Skin of body (tissue), 1 donor: ENCODE measurements at regions not wholly inside any gene's neighbourhood (a gene's known extent, or its start where the extent isn't known, plus 50 kb on each side); places are given as distances from the start of the nearest gene placed in this dataset.
"Not testable (repeated sequence)": the region's sequence is repeated elsewhere in the genome, so short reads cannot be mapped to it uniquely, and the experiment has no call there.

Experiments
- DNase-seq: peaks from one replicate; lab custom pipeline; 2025; lab: John Stamatoyannopoulos, UW

DNA sequence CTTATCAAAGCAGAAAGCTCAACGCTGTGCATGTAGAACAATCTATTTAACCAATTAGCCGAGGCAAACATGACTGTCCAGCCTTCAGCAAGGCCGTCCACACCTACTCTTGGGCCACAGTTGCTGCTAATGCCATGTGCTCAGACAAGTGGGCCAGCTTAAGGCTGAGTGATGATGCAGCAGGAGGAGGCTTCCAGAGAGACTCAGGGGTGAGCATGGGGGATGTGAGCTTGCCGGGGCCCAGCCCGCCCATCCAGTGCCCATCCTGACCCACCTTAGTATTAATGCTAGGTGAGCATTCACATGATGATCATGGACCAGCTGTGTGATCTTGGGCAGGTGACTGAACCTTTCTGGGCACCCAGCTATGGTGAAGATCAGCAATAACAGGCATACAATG, 150.1 kb downstream of the TPRA1 start:
- DNase-seq: no peak

DNA sequence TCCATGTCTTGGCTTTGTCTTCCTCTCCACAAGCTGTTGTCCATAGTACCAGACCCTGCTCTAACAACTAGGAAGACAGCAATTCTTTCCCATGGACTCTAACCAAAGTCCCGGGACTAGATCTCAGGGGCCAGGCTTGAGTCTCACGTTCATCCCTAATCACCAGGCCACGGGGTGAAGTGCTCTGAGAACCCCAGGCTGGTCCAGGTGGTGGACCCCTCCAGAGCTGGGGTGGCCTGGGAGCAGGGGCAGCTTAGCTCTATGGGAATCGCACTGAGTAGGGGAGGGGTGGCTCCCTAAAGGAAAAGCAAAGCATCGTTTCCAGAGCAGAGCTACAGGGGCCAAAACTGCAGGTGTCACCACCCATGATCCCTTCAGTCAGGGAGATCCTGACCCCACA, 150.9 kb downstream of the TPRA1 start:
- no peak for DNase-seq

DNA sequence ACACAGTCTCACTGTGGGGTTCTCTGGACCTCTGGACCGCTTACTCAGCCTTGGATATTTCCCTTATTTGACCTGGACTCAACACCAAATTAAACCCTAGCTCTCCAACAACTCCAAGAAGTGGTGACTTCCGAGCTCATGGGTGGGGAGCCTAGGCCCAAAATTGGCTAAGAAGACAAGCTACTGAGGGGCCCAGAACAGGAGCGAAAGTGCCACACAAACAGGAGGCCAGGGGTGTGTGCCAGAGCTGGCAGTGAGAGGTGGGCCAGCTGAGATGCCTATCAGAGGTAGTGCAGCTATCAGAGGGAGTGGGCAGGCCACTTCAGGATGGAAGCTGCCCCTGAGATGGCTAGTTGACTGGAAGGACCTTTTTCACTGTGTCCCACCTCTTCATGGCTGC, 151.1 kb upstream of the PRR20G start:
- DNase-seq: no peak

DNA sequence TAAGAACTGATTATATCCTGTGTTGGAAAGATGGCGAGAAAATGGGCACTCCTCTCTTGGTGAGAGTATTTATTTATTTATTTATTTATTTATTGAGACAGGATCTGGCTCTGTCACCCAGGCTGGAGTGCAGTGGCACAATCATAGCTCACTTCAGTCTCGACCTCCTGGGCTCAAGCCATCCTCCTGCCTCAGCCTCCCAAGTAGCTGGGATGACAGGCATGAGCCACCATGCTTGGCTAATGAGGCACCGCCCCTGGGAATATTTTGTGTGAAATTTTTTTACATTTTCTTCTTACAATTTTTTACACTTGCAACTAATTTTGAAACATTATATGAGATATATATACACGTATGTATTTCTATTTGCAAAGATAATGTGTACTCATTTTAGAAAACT, 150.5 kb upstream of the PRR20G start:
- DNase-seq: no peak

DNA sequence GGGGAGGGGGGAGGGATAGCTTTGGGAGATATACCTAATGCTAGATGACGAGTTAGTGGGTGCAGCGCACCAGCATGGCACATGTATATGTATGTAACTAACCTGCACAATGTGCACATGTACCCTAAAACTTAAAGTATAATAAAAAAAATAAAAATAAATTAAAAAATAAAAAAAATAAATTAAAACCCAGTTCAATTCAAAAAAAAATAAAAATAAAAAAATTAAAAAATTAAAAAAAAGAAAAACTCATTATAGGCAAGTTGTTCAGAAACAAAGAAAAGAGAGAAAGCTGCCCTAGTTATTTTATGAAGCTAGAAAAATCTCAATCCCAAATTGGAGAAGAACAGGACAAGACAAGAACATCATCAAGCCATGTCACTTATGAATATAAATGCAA, 147.5 kb upstream of the PRR20G start:
- not testable (repeated sequence) for DNase-seq

DNA sequence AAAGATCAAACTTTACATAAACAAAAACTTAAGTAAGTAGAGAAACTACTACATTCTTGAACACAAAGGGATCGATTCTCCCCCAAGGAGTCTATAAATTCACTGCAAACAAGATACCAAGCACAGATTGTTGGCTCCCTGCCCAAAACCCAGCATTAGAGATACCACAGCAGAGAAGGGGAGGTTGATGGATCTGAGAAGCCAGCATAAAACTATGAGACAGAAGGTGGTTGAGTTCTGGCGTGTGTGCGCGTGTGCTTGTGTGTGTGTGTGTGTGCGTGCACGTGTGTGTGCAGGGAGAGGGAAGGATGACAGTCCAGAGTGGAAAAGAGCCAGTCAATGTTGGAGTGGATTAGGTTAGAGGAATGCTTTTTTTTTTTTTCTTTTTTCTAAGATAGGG, 143.2 kb upstream of the PRR20G start:
- no peak for DNase-seq

DNA sequence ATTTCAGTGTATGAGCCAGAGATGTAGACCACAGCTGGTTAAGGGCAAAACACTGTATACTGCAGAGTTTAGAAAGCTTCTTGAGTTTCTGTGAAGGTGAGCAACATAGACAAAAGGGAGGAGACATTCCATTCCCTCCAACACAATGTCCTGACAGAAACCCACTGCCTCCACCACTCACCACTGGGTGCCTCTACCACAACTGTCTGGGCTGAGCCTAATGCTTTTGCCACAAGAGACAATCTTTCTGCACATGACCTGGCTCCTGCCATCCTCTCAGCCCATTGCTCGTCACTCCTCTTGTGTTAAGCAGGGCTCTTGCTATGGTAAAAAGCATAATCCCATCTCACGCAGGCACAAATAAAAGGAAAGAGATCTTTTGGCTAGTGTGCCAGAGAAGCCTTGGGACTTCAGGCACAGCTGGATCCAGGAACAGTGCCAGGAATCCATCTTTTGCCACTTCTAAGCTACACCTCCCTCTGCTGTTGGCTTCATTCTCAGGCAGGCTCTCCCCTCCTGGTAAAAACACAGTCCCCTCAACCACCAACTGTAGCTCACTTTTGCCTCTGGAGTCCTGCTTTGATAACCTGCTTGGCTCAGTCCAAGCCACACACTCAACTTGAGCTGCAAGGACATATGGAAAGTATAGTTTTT, 140.6 kb upstream of the PRR20G start:
- no peak for DNase-seq

DNA sequence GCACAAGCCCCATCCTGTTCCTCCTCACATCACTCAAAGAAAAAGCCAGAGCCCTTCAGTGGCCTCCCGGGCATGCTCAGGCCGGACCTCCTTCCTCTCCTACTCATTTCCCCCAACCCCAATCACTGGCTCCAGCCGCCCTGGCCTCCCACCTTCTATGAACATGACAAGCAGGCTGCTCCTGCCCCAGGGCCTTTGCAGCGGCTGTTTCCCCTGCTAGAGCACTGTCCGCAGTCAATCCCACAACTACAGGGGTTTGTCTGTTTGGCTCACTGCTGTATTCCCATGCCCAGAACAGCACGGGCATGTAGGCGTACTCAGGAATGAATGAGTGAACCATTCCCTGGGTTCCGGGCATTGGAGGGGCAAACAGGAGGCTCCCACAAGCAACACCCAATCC, 139.8 kb upstream of the PRR20G start:
- no peak for DNase-seq

DNA sequence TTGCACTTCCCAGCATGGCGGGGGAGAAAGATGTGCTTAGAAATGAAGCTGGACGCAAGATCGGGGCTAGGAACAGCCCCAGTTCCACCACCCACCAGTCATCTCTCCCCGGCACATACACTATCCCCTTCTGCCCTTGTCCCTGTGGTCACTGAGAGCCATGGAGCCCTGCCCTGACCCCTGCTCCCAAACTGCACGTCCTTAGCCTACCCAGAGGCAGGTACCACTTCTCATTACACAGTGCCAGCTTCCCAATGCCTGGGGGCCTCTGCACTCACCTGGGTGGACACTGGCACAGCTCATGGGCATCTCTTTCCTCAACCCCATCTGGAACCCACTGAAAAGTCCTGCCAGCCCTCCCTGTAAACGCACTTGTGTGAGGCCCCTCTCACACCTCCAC, 139.3 kb upstream of the PRR20G start:
- no peak for DNase-seq

DNA sequence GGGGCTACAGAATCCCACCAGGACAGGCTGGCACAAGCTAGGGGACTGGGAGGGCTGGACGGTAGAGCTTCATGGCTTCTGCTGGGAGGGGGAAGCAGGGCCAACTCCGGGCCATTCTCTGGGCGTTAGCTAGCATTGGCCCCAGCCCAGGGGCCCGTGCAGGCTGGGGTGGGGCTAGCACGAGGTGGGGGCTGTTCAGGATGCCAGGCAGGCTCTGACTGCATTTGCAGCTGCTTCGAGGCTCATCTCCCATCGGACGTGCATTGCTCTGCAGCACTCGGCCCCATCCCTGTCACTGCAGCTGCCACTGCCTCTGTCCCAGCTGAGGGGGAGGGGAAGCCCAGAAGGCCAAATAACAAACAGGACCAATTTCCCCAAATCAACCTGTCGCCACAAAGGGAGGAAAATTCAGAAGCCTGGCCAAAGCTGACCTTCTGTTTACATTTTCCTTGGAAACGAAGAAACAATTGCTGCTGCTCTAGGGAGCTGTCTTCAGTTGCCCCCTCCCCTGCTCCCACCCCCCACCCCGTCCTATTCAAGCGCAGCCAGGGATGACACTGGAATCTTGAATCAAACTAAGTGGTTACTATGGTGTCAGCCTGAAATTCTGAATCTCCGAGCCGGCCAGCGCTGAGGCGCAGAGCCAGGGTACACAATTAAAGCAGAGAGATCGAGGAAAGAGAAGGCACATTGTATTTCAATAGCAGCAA, 138.8 kb upstream of the PRR20G start:
- DNase-seq: peak; percentile 6

DNA sequence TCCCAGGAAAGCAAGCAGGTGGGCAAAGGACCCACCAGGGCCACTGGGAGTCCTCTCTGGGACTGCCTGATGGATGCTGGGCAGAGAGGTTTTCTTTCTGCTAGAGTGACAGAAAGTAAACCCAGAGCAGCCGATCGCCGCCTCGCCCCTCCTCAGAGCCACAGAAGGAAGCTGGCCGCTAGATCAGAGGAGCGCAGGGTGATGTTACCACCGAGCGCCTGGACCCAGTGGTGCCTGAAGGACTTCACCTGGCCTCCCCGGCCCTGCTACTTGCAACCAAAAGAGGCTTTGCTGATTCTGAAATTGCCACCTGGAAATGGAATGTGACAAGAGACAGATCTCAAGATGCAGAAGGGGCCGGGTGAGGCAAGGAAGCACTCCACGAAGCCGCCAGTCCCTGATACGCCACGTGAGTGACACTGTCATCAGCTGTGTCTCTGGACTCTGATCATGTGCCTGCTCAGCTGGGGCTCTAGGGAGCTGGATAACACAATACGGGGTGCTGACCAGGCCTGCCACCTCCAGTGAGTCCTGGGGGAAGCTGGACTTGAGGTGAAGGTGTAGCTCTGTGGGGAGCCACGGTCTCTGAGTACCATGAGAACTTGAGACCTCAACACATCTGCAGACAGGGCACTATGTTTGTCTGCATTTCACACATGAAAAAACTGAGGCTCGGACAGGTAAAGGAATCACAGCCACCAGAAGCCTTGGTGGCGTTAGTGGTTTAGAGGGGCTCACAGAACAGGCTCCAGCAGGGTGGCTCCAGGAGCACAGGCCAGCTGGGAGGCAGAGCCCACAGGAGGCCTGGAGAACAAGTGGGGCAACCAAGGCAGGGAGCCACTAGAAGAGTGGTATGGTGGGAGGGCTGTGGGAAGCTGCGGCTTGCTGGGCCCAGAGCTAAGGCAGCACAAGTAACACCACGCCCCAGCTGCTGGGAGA, 137.9 kb upstream of the PRR20G start:
- DNase-seq: no peak

DNA sequence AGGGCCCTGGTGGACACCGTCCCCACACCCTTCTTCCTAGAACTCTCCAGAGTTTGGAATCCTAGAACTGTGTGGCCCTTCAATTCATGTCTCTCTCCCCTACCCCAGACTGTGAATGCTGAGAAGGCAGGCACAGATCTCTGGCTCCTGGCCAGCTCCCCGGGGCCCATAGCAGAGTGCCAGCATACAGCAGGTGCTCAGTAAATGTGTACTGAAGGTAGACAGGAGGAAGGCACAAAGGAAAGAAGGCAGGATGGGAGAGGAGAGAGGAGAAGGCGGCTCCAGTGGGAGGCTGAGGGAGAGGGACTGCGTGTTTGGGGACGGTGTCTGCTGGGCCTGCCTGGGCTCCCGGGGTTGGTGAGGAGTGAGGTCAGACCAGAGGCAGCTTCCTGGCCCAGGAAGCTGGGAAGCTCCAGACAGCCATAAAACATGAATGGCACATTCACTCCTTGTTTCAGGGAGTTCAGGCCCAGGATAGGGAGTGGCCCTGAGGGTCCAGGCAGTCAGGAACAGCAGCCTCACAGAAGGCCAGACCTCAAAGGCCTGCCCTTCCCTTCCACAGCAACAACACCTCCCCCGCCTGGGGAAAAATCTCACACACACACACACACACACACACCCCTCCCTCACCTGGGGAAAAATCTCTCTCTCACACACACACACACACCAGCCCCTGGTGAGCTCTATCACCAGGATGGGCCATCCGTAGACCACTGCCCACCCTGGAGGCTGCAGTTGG, 137.1 kb upstream of the PRR20G start:
- no peak for DNase-seq

DNA sequence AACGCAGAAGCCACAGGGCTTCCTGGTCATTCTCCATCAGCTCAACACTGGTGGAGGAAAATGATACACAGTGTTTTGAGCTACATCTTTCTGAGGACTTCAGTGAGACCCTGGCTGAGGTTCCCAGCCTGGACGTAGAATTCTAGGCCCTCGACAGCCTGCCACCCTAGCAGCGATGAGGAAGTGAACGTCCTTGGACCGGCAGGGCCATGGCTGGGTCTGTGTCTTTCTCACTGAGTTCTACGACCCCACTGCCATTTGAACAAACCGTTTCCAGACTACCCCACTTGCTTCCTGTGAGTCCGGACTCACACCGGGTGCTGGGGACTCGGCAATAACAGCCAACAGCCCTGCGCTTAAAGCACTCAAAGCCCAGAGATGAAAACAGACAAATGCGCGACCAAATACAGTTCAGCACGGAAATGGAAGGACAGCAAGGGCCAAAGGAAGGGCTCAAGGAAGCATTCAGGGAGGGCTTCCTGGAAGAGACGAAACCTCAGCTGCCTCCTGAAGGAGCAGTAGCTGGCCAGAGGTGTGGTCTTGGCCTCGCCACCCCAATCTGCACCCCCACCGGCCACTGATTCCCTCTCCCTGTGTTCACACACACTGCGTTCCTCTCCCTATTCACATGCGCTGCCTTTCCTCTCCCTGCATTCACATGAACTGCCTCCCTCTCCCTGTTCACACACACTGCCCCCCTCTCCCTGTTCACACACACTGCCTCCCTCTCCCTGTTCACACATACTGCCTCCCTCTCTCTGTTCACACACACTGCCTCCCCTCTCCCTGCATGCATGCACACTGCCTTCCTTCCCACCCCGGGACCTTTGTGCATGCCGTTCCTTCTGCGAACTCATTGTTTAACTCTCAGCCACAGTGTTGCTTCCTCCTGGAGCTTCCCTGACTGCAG, 136.3 kb upstream of the PRR20G start:
- DNase-seq: no peak

DNA sequence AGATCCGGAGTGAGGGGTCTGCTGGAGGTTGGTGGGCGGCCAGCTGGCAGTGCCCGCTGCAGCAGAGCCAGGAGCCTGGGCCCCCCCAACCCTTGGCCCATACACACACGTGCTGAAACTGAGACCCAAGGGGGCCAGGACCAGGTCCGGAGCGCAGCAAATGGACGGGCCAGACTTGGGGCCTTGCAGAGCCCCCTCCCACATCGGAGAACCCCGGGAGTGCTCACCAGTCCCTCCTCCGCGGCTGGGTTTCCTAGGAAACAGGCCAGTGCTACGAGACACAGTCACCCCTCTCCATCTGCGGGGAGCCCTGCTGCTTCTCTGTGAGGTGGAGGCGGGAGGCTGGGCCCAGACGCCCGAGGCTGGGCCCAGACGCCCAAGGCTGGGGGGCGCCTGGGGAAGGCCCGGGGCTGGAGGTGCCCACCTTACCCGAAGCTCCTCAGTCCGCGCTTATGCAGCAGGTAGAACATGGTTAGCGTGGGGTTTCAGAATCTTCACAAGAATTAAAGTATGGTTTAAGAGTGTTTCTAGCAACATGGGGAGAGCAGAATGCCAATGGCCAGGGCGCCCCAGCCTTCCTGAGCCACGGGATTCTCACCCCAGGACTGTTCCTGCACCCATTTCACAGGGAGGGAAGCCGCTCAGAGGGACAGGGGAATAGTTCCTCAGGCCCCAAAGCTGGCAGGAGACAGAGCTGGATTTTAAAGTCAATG, 135.0 kb upstream of the PRR20G start:
- no peak for DNase-seq

DNA sequence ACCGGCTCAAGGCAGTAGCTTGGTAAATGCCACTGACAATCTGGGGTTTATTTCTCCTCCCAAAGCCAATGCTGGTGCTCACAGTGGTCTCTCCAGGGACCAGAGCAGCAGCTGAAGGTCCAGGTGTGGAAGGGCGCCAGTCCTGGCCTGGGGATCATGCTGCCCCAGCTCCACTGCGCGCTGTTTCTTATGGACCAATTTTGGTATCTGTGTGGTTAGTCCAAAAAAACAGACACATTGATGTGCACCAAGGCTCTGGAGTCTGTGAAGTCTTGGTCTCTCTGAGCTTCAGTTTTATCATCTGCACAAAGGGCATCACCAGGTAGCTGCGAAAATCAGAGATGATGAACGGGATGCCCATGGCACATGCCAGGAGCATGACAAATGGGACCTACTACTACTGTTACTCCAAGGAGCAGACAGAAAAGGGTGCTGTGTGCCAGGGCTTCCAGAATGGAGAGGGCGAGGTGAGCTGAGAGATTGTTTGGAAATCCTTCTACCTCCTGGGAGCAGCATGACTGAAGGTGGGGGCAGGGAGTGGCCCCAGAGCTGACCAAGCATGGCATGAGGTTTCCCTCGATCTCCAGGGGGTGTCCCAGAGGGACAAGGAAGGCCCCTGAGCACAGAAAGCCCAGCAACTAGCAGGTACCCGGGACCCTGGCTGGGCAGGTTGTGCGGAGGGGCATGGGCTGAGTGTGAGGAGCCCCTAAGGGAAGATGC, 134.3 kb upstream of the PRR20G start:
- no peak for DNase-seq

DNA sequence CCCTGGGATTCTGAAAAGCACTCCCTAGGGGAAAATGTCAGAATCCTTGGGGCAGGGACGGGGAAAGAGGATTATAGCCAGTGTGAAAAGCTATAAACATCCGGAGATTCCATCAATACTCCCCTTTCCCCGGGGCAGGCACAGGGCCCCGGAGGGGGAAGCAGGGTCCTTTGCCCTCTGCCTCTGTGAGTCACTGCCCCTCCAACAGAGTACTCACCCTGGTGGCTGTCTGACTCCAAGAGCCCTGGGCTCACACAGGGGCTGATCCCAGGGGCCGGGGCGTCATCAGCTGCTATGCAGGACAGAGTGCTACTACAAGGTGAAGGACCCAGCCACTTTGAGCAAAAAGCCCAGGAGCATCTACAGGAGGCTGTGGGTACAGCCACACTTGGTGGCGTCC, 133.0 kb upstream of the PRR20G start:
- no peak for DNase-seq

DNA sequence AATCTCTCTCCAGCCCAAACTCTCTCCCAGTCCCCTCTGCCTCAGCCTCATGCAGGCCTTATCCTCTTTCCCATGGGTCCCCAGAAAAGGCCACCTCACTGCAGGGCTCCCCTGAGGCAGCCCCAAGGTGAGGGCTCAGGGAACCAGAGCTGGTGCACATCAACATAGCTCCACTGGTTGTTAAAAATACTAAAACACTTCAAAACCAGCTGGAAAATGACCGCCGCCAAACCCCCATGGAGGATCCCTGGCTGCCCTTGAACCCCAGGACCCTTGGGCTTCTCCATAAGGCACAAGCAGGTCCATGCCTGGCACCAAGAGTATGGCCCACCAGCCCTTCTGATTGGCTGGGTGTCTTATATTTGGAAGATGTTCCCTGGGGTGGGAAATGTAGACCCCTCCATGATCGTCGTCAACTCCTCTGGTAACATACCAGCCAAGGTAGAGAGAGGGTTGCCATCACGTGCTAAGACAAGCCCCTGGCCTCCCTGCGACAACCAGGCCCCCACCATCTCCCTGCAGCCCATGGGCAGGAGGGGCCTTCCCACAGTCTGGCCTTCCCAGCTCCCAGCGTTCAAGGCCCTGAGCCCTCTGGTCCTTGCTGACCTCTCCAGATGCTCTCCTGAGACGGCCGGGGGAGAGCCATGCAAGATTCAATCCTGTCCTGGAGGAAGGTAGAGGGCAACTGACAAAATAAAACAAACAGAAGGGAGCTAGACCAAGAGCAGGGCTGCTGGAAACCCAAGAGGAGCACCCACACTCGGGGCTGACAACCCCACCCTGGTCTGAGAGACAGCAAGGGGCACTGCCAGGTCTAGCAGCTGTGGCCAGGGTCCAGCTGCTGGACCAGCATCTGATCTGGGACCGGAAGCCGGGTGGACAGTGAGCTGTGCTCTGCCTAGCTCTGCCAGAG, 132.1 kb upstream of the PRR20G start:
- DNase-seq: no peak

DNA sequence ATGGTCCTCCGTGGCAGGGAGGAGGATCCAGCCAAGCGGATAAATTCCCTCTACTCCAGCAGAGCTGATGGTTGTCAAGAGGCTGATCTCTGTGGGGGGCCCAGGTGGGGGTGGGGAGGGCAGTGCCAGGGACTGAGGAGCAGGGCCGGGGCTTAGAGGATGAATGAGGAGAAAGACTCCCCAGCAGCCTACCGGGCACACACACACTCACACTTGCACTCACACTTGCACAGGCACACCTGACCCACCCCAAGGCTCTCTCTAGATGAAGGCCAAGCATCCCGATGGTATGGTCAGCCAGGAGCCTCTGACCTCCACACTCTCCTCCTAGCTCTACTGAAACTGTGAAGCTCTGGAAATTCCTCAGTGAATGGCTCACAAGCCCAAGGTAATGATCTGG, 131.3 kb upstream of the PRR20G start:
- DNase-seq: no peak
